ENCODE measurements at regions not wholly inside any gene's neighbourhood (a gene's known extent, or its start where the extent isn't known, plus 50 kb on each side); places are given as distances from the start of the nearest gene placed in this dataset.

GRCh38 chr9:1115370-1115769 lies 65.2 kb downstream of the DMRT2 start:
- H3K4me1 ChIP-seq, result no peaks in the 10 kb centered on the region
- TF ChIP-seq, protein P1, sequence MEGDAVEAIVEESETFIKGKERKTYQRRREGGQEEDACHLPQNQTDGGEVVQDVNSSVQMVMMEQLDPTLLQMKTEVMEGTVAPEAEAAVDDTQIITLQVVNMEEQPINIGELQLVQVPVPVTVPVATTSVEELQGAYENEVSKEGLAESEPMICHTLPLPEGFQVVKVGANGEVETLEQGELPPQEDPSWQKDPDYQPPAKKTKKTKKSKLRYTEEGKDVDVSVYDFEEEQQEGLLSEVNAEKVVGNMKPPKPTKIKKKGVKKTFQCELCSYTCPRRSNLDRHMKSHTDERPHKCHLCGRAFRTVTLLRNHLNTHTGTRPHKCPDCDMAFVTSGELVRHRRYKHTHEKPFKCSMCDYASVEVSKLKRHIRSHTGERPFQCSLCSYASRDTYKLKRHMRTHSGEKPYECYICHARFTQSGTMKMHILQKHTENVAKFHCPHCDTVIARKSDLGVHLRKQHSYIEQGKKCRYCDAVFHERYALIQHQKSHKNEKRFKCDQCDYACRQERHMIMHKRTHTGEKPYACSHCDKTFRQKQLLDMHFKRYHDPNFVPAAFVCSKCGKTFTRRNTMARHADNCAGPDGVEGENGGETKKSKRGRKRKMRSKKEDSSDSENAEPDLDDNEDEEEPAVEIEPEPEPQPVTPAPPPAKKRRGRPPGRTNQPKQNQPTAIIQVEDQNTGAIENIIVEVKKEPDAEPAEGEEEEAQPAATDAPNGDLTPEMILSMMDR (IDR thresholded peaks at IDR 0.05), result no peak
- no peaks in the 10 kb centered on the region for H3K9me3 ChIP-seq
- H3K27ac ChIP-seq, result no peak overlapping the region
- H3K27me3 ChIP-seq, result no peaks in the 10 kb centered on the region
- no peaks in the 10 kb centered on the region for H3K36me3 ChIP-seq
- DNase-seq (no peak), ATAC-seq (no peak)
- intact Hi-C loops (cut with DNase I), result no loop called here
- no peak overlapping the region for H3K4me3 ChIP-seq

- ATAC-seq, result no peak
- intact Hi-C loops (cut with DNase I), result no loop called here
- TF ChIP-seq, protein P1 (IDR thresholded peaks at IDR 0.05), result no peak
- Histone ChIP-seq H3K4me3 (no peak overlapping the region), H3K4me1 (no peaks in the 10 kb centered on the region), H3K36me3 (no peaks in the 10 kb centered on the region), H3K27ac (no peak overlapping the region), H3K9me3 (no peaks in the 10 kb centered on the region), H3K27me3 (no peaks in the 10 kb centered on the region)
- DNase-seq, result no peak
Measured at GRCh38 chr9:1117439-1117838, 67.3 kb downstream of the DMRT2 start.

- TF ChIP-seq, protein P1 (IDR thresholded peaks at IDR 0.05), result no peak
- Histone ChIP-seq H3K4me1 (no peaks in the 10 kb centered on the region), H3K9me3 (no peaks in the 10 kb centered on the region), H3K27me3 (no peaks in the 10 kb centered on the region), H3K27ac (no peak overlapping the region), H3K36me3 (no peaks in the 10 kb centered on the region), H3K4me3 (no peak overlapping the region)
- DNase-seq (no peak), ATAC-seq (no peak)
- intact Hi-C loops (cut with DNase I), result no loop called here
Measured at GRCh38 chr9:1120500-1121165, 70.5 kb downstream of the DMRT2 start.

- Histone ChIP-seq H3K4me1 (no peaks in the 10 kb centered on the region), H3K27me3 (no peaks in the 10 kb centered on the region), H3K9me3 (no peaks in the 10 kb centered on the region), H3K4me3 (no peak overlapping the region), H3K36me3 (no peaks in the 10 kb centered on the region), H3K27ac (no peak overlapping the region)
- TF ChIP-seq, protein P1 (IDR thresholded peaks at IDR 0.05), result no peak
- ATAC-seq, result peak; percentile 65
- intact Hi-C loops (cut with DNase I), result no loop called here
- no peak for DNase-seq
Measured at GRCh38 chr9:1125741-1126140, 75.6 kb downstream of the DMRT2 start.

DNA sequence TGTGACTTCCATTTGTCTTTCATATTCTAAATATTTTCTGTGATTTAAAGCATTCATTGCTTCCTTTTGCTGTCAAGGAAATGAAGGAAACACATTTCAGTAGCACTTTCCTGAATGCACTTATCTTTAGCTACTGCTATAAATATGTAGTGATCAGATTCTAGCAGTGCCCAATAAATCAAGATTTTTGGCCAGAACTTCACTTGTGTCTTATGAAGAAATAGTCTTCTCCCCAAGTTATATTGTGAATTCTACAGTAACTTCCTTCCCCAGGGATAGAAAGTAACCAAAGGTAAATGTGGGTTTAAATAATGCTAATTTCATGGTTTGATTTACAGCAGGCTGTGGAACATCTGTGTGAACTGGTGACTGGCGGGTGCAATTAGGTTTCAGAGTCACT lies 77.9 kb downstream of the DMRT2 start:
- ATAC-seq, result no peak
- Histone ChIP-seq H3K27me3 (no peaks in the 10 kb centered on the region), H3K4me3 (no peak overlapping the region), H3K27ac (no peak overlapping the region), H3K4me1 (no peaks in the 10 kb centered on the region), H3K36me3 (no peaks in the 10 kb centered on the region), H3K9me3 (peaks cover 0 to 3% of the 10 kb centered on the region in 2 donors)
- no peak for DNase-seq
- TF ChIP-seq, protein P1 (IDR thresholded peaks at IDR 0.05), result no peak
- intact Hi-C loops (cut with DNase I), result no loop called here

All from left lung (tissue), 4 donors.